NT2/D1 (cell line): ENCODE measurements at regions not wholly inside any gene's neighbourhood (a gene's known extent, or its start where the extent isn't known, plus 50 kb on each side); places are given as distances from the start of the nearest gene placed in this dataset.
"Not testable (repeated sequence)": the region's sequence is repeated elsewhere in the genome, so short reads cannot be mapped to it uniquely, and the experiment has no call there.

ENCODE experiments used
- DNase-seq: peaks from one replicate; pipeline ENCODE4 v3.0.0-alpha.2; 2011; ENCODE audit warnings: low read depth, low spot score
- H3K27me3 ChIP-seq: 2 replicates; pipeline ENCODE4 v1.6.0; 2011; ENCODE audit warnings: mild to moderate bottlenecking; ENCODE audit not compliant: insufficient read length, insufficient read depth
- H3K36me3 ChIP-seq: 2 replicates; pipeline ENCODE4 v1.6.1; 2011; ENCODE audit warnings: mild to moderate bottlenecking, low read length, mixed read lengths; ENCODE audit not compliant: insufficient read depth, insufficient read length
- H3K4me1 ChIP-seq: 2 replicates; pipeline ENCODE4 v1.5.1; 2011; ENCODE audit not compliant: insufficient read depth, insufficient read length
- H3K4me3 ChIP-seq: 2 replicates; pipeline ENCODE4 v1.5.1; 2011; ENCODE audit warnings: low read depth; ENCODE audit not compliant: insufficient read length
- H3K9ac ChIP-seq: 2 replicates; pipeline ENCODE4 v1.6.0; 2011; ENCODE audit warnings: low read depth; ENCODE audit not compliant: insufficient read length
- H3K9me3 ChIP-seq: 2 replicates; pipeline ENCODE4 v1.5.1; 2011; ENCODE audit warnings: mild to moderate bottlenecking, low read length; ENCODE audit not compliant: insufficient read depth
- SUZ12 ChIP-seq: IDR thresholded peaks from 2 replicates; pipeline ENCODE4 v1.6.1; 2011; ENCODE audit not compliant: insufficient read length, insufficient read depth; ENCODE audit errors: extremely low read depth
- YY1 ChIP-seq: IDR thresholded peaks from 2 replicates; pipeline ENCODE4 v1.6.1; 2011; ENCODE audit not compliant: insufficient read length, insufficient read depth
- ZNF274 ChIP-seq: IDR thresholded peaks from 2 replicates; pipeline ENCODE4 v1.6.1; 2011; ENCODE audit warnings: mild to moderate bottlenecking, low read depth, low read length

DNA sequence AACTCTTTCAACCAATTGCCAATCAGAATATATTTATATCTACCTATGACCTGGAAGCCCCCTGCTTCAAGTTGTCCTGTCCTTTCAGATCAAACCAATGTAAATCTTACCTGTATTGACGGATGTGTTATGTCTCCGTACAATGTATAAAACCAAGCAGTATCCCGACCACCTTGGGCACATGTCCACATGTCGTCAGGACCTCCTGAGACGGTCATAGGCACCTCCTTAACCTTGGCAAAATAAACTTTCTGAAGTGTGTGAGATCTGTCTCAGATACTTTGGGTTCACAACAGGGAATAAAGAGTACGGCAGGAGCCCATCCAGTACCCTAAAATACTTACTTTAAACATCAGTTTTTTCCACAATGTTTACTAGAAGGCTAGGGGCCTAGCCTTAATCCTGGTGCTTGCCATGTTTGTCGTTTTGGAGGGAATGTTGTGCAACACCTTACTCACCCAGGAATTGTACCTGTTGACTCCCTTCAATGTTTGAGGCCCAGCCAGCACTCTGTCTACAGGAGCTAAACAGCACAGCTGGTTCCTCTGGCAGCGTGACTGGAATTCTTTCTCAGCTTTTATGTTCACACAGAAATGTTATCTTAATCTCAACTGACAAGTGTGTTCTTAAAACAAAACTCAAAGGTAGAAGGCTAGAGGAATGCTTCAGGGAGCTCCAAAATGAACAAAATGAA, 90.8 kb upstream of the USP25 start:
- DNase-seq, result no peak
- TF ChIP-seq YY1 (no peak), SUZ12 (no peak), ZNF274 (no peak)
- Histone ChIP-seq H3K4me3 (no peak overlapping the region), H3K36me3 (no peaks in the 10 kb centered on the region), H3K9ac (no peak overlapping the region), H3K4me1 (no peaks in the 10 kb centered on the region), H3K9me3 (no peaks in the 10 kb centered on the region), H3K27me3 (no peaks in the 10 kb centered on the region)

DNA sequence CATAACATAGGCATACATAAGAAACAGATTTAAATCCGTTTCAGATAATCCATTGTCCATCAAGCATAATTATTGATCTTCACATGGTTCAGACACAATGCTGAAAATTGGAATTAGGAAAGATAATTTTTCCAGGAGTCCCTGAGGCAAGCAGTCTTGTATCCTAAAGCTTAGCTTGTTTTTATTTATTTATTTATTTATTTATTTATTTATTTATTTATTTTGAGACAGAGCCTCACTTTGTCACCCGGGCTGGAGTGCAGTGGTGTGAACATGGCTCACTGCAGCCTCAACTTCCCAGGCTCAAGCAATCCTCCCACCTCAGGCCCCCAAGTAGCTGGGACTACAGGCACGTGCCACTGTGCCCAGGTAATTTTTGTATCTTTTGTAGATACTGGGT, 89.7 kb upstream of the USP25 start:
- not testable (repeated sequence) for DNase-seq, H3K4me3 ChIP-seq, H3K9me3 ChIP-seq, H3K9ac ChIP-seq, H3K36me3 ChIP-seq, H3K27me3 ChIP-seq, H3K4me1 ChIP-seq

DNA sequence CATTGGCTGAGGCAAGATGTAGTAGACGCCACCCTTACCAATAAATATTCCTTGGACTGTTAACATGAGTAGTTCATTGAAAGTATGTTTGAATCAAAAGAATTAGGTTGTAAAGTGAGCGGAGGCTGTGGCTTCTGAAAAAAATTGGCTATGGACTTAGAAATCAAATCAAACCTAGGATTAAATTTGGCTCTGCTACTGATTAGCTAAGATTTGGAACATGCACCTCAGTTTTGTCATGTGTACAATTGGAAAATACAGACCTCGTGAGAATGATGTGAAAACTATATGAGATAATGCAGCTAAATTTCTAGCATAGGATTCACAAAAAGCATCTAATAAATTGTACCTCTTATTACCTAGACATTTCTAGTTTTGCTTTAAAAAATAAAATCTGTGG, 85.3 kb upstream of the USP25 start:
- Histone ChIP-seq H3K9me3 (no peaks in the 10 kb centered on the region), H3K36me3 (no peaks in the 10 kb centered on the region), H3K4me3 (no peak overlapping the region), H3K27me3 (no peaks in the 10 kb centered on the region), H3K9ac (no peak overlapping the region), H3K4me1 (no peaks in the 10 kb centered on the region)
- DNase-seq, result no peak
- TF ChIP-seq SUZ12, result no peak
- TF ChIP-seq ZNF274, result no peak

DNA sequence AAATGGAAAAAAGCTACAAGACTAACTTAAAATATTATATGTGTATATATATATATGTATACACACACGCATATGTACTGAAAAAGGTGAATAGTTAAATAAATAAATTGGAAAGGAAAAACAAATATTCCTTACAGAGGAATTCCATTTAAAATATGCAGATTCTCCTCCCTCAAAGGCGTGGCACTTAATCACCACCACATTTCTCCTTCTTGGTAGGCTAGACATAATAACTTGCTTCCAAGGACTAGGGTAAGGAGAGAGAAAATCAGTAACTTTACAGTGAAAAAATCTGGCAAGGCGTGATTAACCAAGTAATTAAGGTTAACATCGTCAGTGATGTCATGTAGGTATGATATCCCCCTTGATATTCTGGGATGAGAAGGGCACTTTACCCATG, 84.0 kb upstream of the USP25 start:
- no peaks in the 10 kb centered on the region for H3K4me1 ChIP-seq
- TF ChIP-seq ZNF274, result no peak
- TF ChIP-seq YY1, result no peak
- no peak for TF ChIP-seq SUZ12
- H3K36me3 ChIP-seq, result no peaks in the 10 kb centered on the region
- H3K9me3 ChIP-seq, result no peaks in the 10 kb centered on the region
- no peak overlapping the region for H3K4me3 ChIP-seq
- H3K27me3 ChIP-seq, result no peaks in the 10 kb centered on the region
- no peak for DNase-seq
- H3K9ac ChIP-seq, result no peak overlapping the region

DNA sequence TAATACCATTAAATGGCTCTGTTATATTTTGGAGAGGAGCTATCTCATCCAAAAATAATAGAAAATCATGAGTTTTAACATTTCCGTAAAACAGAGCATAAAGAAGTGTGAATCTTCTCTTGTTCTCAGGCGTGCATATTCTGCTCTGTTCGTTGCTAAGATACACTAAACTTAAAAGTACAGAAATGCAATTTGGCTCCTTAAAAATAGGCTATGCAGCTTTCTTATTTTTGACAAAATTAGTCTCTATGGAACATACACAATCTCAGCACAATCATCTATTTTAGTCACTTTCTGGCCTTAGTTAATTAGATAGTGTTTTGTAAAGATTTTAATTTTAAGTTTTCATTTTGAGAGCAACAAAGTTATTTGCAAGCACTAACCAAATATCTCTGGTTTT, 79.0 kb upstream of the USP25 start:
- TF ChIP-seq YY1 (no peak), SUZ12 (no peak), ZNF274 (no peak)
- Histone ChIP-seq H3K4me1 (no peaks in the 10 kb centered on the region), H3K36me3 (no peaks in the 10 kb centered on the region), H3K9ac (no peak overlapping the region), H3K9me3 (no peaks in the 10 kb centered on the region), H3K27me3 (no peaks in the 10 kb centered on the region), H3K4me3 (no peak overlapping the region)
- DNase-seq, result no peak

DNA sequence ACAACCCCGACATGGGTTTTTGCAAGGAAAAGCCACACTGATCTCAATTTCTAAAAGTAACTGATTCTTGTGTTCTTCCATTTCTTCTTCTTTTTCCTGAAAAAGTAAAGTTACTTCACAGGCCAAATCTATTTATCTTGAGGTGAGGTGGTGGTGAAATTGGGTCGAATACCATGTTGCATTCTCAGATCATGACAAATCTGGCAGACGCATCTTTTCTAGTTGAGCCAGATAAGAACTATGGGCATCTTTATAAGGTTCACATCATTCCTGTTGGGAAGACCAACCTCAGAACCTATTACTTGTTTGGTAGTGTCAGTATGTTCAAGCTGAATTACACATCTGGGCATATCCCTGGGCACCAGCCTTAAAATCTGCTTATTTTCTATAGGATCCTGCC, 78.6 kb upstream of the USP25 start:
- DNase-seq, result no peak
- Histone ChIP-seq H3K36me3 (no peaks in the 10 kb centered on the region), H3K4me1 (no peaks in the 10 kb centered on the region), H3K9me3 (no peaks in the 10 kb centered on the region), H3K4me3 (no peak overlapping the region), H3K27me3 (no peaks in the 10 kb centered on the region), H3K9ac (no peak overlapping the region)
- TF ChIP-seq YY1 (no peak), ZNF274 (no peak), SUZ12 (no peak)

DNA sequence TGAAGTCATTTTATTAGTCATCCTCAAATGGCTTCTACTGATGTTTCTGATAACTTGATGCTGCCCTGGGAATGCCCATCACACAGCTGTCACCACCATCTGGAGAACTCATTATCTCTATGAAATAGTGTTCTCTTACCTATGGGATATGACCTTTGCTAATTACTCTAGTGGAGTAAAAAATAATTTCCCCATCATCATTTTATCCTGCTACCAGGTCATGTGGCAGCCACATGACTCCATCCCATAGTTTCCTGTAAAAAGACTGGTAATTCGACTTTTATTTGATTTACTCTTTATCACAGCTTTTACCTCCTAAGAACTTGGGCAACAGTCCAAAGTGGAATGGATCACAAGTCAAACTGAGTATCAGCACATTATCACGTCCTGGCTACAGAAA, 76.1 kb upstream of the USP25 start:
- Histone ChIP-seq H3K27me3 (no peaks in the 10 kb centered on the region), H3K4me1 (no peaks in the 10 kb centered on the region), H3K9ac (no peak overlapping the region), H3K4me3 (no peak overlapping the region), H3K9me3 (no peaks in the 10 kb centered on the region), H3K36me3 (no peaks in the 10 kb centered on the region)
- TF ChIP-seq ZNF274, result no peak
- TF ChIP-seq SUZ12, result no peak
- TF ChIP-seq YY1, result no peak
- no peak for DNase-seq

DNA sequence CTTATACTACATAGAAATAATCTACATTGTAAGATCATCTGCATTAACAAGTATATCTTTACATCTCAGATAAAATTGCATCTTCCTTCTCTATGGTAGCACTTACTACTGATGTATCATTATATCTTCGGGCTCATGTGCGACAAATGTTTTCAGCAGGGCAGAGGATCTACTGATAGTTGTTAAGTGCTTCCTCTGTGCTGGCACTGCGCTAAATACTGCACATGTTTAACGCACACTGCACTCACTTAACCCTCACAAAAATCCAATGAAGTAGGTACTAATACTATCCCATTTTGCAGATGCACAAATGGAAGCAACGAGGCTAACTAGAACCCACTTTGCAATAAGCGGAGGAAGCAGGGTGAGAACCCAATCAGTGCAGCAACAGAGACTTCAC, 75.6 kb upstream of the USP25 start:
- DNase-seq, result no peak
- H3K27me3 ChIP-seq, result no peaks in the 10 kb centered on the region
- H3K9ac ChIP-seq, result no peak overlapping the region
- no peak for TF ChIP-seq ZNF274
- no peak for TF ChIP-seq SUZ12
- no peak for TF ChIP-seq YY1
- no peaks in the 10 kb centered on the region for H3K9me3 ChIP-seq
- no peak overlapping the region for H3K4me3 ChIP-seq
- H3K36me3 ChIP-seq, result no peaks in the 10 kb centered on the region
- H3K4me1 ChIP-seq, result no peaks in the 10 kb centered on the region
